NCI-H1930 (cell line): ENCODE measurements at regions not wholly inside any gene's neighbourhood (a gene's known extent, or its start where the extent isn't known, plus 50 kb on each side); places are given as distances from the start of the nearest gene placed in this dataset.

Source experiments
- DNase-seq, 2 experiments: peaks; one replicate each; lab custom pipeline; 2025; lab: John Stamatoyannopoulos, UW

DNA sequence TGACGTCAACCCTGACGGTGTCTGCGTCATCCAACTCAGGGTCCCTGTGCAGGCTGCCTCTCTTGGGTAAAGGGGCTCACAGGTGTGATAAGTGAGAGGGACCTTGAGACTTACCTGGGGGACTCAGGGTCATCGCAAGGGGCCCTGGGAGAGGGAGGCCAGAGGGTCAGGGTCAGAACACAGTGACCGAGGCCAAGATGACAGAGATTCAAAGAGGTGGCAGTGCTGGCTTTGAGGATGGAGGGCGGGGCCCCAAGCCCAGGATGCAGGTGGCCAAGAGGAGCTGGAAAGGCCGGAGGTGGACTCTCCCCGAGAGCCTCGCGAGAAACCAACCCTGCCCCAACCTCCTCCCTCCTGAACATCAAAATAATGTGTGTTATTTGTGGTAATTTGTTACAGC is 165.2 kb upstream of the PPP2R2D start:
- no peak for DNase-seq

DNA sequence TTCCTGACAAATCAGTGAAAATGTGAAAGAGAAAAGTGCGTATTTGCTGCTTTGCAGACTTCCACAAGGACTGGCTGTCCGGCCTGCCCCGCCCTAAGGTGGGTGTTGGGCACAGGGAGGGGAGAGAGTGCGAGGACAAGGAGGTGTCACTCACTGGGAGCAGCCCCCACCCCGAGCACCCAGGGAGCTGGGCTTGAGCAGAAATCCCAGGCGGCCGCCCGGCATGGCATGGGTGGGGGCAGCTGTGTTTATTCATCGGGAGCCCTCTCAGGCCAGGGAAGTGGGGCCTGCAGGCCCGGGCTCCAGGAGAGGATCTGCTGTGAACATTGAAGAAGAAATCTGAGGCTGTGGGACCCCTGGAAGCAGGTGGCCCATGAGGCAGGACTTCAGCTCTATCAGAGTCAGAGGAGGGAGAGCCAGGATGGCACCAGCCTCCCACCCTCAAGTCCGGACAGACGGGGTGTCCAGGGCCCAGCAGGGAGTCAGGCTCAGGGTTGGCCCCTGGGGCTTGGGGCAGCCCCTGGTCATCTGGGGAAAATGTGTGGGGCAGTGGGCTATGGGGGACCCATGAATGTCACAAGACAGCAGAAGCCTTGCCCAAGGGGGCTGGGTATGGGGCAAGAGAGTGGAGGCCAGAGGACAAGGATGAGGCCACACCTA is 164.4 kb upstream of the PPP2R2D start:
- no peak for DNase-seq

DNA sequence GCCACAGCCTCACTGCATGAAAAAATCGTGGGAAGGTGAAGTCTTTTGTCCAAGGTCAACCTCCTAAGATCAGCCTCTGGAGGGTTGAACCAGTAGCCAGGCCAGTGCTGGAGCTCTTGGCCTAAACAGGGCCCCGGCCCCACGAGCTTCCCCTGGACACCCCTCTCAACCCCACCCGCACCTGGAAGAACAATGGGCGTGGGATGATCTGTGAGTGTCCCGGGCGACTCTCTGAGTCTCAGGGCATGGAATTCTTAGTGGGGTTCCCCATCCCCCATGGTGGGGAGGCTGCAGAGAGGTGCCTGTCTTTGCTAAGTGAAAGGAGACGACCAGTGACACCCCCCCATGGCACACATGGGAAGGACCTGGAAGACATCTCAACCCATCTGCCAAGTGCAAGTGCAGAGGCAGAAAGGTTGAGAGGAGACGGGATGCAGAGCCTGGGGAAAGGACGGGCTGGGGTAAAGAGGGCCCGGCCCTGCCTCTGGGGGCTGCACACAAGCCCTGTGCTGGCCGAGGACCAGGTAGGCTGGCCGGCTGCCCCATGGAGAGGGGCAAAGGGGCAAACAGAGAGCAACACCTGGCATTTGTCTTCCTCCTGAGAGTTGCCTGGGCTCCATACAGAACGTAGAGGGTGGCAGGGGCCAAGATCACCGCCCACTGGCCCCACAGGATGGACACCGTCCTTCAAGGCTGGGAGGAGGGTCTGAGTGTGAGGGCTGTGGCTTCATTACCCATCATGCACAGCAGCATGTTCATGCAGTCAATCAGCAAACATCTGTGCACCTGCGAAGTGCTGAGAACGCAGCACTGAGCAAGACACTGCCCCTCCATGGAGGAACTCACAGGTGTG is 163.0 kb upstream of the PPP2R2D start:
- DNase-seq = no peak

DNA sequence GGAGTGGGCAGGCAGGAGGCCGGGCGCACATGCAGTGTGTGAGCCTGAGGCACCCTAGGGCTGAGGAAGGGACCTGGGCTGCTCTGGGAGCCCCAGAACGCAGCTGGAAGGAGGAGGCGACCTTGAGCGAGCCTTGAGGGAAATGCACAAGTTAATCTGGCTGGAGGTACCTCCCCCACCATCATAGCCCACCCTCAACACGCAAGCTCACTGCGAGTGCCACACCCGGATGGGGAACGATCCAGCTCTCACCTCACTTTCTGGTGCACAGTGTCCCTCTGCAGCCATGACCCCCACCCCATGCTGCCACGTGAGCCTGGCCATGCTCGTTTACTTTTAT is 162.4 kb upstream of the PPP2R2D start:
- DNase-seq = no peak

DNA sequence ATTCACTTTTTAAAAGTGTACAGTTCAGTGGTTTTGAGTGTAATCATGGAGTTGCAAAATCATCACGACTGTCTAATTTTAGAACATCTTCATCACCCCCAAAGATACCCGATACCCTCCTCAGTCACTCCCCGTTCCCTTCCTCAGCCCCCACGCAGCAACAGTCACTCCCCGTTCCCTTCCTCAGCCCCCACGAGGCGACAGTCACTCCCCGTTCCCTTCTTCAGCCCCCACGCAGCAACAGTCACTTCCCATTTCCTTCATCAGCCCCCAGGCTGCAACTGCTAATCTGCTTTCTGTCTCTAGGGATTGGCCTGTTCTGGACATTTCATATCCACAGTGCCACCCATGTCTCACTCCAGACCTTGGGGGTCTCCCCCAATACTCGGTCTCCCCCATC is 161.6 kb upstream of the PPP2R2D start:
- DNase-seq = no peak

DNA sequence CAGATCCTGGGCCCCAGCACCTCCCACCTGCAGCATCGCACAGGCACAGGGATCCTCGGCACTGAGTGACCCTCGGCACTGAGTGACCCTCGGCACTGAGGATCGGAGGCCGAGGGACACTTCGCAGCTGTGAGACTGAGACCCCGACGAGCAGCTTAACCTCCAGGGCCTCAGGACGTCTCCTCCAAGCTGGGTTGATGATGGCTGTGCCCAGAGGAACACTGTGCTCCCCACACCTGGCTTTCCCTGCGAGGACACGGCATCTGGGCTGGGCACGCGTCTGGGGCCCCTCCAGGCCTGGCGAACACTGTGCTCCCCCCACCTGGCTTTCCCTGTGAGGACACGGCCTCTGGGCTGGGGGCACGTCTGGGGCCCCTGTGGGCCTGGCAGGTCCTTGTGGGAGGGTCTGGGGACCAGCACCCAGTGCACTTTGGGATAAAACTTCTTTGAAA is 158.3 kb upstream of the PPP2R2D start:
- DNase-seq = no peak

DNA sequence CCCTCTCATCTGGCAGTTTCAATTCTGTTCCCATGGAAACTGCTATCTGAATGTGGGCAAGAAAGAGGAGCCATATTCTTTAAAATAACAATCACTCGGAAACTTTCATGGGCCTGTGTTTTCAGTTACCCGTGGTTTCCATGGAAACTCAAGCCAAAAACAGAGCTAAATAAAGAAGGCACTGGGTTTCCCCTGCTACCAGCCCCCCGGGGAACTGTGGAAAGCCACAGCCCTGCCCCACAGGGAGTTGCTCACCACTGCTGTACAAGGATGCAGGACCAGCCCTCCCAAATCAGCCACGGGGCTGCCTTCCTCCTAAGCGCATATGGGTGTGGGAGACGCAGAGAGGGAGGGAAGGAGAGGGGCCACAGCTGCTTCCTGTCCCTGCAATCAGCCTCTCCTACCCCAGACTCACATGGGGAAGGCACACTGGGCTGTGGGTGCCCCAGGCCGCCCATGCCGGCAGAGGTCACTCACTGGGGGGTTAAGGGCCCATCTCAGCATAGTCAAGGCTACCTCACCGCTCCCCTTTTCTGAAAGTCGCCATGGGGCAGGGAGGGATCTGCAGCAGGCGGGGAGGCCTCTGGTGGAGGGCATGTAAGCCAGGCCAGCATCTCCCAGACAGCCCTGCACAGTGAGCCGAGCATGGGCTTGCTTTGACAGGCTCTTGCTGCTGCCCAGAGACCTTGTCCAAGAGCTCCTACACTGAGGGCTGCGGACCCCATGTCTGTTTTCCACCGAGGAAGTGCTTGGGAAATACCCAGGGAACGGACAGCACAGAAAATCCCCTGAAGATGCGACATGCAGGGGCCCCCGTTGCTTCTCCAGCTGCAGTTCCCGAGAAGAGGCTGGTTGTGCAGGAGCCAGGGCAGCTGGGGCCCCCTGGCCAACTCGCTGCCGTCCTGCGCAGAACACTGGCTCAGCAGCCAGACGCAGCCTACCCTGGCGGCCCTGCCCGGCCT is 157.3 kb upstream of the PPP2R2D start:
- DNase-seq = no peak

DNA sequence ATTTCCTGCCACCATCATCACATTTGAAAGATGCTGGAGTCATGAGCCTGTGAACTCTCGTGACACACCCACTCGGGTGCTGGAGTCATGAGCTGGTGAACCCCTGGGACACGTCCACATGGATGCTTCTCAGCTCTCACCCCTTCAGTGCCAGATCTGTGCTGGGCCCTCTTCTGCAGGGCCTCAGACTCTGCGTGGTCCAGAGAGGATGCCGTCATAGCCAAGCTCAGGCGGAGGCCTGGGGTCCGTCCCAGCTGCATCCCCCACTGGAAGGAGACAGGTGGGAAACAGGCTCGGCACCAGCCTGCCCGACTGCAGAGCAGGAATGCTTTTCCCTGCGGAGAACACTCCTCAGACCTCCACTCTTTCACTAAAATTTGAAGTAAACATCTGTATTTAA is 156.5 kb upstream of the PPP2R2D start:
- DNase-seq = no peak

DNA sequence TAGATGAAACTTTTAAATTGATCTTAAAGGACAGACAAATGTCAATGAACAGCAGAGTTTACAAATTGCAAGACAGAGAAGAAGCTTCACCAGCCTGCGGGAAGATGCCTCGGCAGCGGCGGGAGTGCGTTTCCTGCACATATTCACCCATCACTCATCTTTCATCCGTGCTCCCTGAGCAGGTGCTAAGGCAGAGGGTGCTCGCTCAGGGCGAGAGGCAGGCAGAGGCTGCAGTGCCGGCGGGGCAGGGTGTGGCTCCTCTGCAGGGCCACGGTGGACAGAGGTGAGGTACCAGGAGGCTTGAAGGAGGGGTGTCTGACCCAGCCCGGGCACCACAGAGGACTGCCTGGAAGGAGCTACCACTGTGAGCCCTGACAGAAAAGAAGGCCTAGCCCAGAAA is 155.2 kb upstream of the PPP2R2D start:
- no peak for DNase-seq

DNA sequence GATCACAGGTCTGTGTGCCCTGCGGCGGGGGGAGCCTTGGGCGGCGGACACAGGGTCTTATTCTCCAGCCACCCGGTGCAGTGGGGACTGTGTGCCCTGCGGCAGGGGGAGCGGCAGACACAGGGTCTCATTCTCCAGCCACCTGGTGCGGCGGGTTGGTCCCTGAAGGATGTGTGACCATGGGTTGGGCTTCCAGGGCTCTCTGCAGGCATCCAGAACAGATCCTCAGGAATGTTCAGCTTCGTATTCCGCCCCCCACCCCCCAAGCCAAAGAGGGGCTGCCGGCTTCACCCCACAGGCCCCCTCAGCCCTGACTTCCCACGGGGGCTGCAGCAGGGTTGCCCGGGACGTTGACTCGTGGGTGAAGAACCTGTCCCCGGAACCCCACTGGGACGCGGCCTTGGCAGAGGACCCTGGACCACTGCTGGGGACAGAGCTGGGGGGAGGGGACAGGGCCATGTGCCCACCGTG is 154.5 kb upstream of the PPP2R2D start:
- no peak for DNase-seq

DNA sequence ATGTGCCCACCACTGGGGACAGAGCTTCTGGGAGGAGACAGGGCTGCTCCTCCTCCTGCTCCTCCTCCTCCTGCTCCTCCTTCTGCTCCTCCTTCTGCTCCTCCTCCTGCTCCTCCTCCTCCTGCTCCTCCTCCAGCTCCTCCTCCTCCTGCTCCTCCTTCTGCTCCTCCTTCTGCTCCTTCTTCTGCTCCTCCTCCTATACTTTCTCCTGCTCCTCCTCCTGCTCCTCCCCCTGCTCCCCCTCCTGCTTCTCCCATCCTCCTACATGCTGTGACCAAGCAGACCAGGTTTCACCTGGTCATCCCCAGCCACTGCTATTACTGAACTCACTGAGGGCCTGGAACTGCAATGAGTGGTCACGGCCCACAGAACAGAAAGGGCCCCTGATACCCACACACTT is 154.0 kb upstream of the PPP2R2D start:
- no peak for DNase-seq

DNA sequence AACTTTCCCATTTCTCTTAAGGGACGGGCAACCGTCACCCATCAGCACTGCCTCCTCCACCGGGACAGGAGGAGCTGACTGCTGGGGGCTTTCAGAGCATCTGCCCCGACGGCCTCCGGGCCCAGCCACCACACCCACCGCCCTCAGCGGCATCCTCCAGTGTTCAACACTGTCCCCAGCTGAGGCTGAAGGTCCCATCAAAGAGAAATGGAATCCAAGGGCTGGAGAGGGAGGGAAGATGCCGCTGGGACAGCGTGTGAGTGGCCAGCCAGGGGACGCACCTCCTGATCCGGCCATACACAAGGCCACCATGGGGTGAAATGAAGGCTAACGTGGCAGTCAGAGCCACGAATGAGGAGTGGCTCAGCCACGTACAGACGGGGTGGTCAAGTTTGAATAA is 153.6 kb upstream of the PPP2R2D start:
- DNase-seq = no peak

DNA sequence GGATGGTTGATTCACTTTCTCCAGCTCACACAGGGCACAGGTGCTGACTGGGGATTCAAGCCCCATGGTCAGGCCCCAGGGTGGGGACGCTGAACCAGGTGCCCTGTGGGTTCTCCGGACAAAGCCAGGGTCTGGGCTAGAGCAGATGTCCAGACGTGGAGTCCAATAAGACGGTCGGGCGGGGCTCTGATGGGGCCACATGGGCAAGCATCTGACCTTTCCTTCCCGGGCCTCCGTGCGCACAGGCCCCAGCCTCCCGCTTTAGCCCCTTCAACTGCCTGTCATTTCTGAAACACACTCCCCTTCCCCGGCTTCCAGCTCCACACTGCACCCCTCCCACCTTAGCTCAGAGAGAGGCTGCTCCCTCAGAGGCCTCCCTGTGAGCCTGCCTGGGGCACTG is 153.0 kb upstream of the PPP2R2D start:
- no peak for DNase-seq

DNA sequence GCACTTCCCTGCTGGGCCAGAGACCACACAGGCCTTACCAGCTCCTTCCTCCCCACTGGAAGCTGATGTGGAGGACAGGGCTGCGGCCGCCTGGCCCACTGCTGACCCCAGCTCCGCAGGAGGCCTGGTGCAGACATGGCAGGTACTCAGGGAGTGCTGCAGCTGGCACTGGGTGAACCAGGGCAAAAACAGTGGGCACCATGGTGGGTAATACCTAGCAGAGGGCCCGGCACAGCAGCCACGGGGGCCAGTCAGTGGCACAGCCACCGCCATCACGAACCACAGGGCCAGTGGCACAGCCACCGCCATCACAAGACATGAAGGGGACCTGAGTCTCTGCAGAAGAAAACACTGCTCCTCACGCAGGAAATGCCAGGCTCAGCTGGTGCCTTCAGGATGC is 152.6 kb upstream of the PPP2R2D start:
- DNase-seq = no peak

DNA sequence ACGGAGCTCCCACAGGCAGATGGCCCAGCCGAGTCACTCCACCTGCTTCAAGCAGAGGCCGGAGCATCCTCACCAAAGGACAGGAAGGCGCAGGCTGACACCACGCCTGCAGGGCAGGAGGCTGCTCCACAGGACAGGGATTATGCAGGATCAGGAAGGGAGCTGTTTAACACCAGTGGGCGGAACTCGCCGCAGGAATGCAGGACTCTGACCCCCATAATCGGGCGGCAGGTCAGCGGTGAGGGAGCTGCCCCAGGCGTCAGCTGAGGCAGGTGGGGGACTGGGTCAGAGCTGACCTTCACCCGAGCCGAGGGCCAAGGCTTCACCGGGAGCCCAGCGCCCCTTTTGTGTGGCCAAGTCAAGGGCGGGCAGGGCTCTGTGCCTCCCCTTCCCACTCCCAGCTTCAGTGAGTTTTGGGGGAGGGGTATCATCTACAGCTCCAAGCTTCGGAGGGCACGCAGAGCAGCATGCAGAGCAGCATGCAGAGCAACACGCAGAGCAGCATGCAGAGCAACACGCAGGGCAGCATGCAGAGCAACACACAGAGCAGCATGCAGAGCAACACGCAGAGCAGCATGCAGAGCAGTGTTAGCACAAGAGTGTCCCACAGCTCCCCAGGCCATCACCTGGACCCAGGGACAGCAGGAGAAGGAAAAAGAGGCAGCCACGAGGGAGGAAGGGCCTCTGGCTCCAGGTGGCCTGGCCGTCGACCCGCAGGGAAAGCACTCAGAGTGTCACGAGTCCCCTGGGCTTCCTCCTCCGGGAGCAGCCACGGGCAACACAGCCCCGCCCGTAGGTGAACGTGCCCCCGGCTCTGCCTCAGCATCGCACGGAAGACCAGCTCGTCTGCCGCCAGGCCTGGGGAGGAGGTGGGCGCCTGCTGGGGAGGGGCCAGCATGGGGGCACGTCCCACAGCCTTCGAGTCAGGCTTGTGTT is 151.7 kb upstream of the PPP2R2D start:
- DNase-seq = no peak

DNA sequence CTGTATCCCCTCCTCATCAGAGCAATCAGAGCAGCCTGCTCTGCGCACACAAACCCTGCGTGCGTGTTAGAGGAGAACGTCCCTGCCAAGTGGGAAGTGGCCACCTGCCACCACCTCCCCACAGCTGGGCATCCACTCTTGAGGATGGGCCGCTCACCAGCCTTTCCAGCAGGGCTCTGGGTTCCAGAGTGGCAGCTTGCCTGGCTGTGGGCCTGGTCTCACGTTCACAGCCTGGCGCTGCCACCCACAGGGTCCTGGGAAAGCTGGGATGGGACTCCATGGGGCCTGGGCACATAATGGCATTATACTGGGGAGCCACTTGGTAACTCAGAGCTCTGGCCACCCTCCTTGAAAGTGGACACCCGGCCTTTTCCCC is 151.1 kb upstream of the PPP2R2D start:
- DNase-seq = no peak

DNA sequence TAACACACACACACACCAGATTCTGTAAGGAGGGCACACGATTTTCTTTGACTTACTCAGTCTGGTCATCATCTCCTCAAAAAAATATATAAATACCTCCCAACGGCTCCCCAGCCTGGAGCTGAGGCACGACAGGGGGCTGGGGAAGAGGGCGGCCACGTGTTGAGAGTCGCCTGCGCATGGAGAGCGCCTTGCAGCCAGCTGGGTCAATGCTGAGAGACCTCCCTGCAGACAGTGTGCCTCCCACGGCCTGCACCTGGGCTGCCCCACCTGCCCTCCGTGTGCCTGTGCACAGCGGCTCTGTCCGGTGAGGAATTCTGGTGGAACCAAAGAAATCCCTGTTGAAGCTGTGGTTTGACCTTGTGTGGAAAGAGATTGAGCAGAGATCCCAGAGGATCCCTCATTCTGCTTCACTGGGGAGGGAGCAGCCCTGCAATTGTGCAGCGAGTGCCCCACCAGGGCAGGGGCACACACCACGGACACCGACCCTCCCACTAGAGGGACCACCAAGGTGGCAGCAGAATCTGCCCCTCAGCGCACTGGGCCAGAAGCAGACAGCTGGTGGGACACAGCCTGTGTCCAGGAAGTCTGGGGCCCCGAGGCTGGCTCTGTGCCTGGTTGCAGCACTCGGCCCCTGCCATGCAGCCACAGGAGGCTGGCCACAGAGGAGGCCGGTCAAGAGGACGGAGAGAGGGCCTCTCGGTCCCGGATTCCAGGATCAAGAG is 150.5 kb upstream of the PPP2R2D start:
- no peak for DNase-seq

DNA sequence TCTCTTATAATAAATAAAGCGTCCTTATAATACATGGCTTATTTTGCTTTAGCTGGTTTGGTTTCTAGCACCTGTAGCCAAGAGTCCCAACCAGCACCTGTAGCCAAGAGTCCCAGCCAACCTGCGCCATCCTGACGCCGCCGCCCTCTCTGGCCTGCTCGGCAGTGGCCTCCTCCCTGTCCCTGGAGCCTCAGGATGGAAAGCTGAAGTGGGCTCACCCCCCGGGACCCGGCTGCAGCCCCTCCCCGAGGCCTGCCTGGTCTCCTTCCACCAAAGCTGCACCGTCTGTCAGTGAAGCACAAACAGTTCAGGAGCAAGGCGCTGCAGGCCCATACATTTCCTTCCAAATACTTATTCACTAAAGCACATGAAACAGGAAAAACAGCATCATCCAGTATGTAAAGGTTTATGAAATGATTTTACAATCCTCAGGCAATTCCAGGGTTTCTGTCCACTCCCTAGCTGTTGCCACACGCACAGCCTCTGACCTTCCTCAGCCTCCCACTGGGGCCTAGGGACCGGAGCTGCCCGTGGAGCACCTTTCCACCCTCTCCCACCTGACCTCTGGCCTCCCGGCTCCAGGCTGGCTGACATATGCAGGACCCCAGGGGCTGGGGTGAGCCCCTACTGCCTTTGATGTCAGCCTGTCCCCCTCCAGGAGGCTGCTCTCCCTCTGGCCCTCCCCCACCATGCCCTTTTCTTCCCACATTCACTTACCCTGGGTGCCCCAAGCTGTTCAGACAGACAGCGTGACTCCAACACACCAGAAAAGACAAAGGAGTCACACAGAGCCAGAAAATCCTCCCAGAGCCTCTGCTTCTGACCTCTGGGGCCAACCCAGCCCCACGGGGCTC is 149.6 kb upstream of the PPP2R2D start:
- DNase-seq = no peak

DNA sequence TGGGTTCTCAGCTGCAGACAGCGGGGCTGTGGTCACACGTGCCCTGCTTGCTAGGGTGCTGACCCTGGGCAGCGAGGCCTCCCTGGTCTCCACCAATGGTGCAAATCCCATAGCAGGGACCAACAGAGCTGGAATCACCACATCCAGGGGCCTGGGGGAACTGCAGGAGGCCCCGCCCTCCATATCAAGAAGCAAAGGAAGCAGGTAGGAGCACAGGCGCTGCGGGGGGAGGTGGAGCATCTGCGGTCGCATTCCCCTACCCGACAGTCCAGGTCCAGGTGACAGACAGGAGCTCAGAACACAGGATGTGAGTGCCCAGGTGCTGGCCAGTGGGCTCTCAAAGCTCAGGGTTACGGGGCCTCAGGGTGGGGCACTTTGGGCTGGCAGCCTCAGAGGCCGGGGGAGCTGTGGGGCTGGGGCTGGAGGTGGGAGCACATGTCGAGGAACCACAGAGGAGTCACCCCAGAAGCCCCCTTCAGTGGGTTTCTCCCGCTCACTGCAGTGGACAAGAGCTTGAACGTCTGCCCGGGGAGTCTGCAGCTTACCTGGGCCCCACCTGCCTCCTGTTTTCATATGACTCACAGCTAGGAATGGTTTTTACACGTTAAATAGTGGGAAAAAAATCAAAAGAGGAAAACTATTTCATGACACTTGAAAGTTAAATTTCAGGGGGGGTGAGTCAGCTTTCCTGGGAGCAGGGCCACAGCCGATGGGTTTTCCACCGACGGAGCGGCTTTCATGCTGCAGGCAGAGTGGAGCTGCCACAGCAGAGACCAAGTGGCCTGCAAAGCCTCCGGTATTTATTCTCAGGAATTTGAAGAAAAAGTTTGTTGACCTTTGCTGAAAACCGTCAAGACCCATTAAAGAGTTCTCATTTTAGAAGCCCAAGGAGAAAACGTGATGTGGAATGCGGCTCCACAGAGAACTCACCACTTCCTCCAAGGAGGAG is 148.7 kb upstream of the PPP2R2D start:
- DNase-seq = no peak
